ENCODE measurements at regions not wholly inside any gene's neighbourhood (a gene's known extent, or its start where the extent isn't known, plus 50 kb on each side); places are given as distances from the start of the nearest gene placed in this dataset.

DNA sequence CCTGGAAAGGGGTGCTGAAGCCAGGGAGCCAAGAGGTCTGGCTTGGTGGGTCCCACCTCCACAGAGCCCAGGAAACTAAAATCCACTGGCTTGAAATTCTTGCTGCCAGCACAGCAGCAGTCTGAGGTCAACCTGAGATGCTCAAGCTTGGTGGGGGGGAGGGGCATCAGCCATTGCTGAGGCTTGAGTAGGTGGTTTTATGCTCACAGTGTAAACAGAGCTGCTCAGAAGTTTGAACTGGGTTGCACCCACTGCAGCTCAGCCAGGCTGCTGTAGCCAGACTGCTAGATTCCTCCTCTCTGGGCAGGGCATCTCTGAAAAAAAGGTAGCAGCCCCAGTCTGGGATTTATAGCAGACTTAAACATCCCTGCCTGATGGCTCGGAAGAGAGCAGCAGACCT, 55.5 kb upstream of the FBXL17 start:
- TF ChIP-seq, protein P1, sequence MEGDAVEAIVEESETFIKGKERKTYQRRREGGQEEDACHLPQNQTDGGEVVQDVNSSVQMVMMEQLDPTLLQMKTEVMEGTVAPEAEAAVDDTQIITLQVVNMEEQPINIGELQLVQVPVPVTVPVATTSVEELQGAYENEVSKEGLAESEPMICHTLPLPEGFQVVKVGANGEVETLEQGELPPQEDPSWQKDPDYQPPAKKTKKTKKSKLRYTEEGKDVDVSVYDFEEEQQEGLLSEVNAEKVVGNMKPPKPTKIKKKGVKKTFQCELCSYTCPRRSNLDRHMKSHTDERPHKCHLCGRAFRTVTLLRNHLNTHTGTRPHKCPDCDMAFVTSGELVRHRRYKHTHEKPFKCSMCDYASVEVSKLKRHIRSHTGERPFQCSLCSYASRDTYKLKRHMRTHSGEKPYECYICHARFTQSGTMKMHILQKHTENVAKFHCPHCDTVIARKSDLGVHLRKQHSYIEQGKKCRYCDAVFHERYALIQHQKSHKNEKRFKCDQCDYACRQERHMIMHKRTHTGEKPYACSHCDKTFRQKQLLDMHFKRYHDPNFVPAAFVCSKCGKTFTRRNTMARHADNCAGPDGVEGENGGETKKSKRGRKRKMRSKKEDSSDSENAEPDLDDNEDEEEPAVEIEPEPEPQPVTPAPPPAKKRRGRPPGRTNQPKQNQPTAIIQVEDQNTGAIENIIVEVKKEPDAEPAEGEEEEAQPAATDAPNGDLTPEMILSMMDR (IDR thresholded peaks at IDR 0.05; ENCODE audit: insufficient read depth, low read length, poor library complexity, severe bottlenecking) = no peak
- TF ChIP-seq EZH2phosphoT487 (conservative IDR thresholded peaks at IDR 0.05; ENCODE audit: low read length) = no peak

Data from SU-DHL-6 (cell line).